Liver (tissue), 8 donors: ENCODE measurements at regions not wholly inside any gene's neighbourhood (a gene's known extent, or its start where the extent isn't known, plus 50 kb on each side); places are given as distances from the start of the nearest gene placed in this dataset.

Experiments used
- DNase-seq: peaks from one replicate; pipeline ENCODE4 v3.0.0-alpha.2; 2017; ENCODE audit warnings: low spot score
- H3K27ac ChIP-seq, 2 donors: one replicate each; pipeline ENCODE4 v1.7.0; 2013; ENCODE audit warnings: inconsistent platforms in 2 of 2, low read length in 2 of 2, control low read depth in 1 of 2, low read depth in 1 of 2, mild to moderate bottlenecking in 1 of 2
- H3K27me3 ChIP-seq, 4 donors: one replicate each; pipeline versions ENCODE4 v1.6.1 to v1.7.0; 2013; ENCODE audit warnings: low read length in 3 of 4, inconsistent platforms in 1 of 4, mild to moderate bottlenecking in 1 of 4, moderate library complexity in 1 of 4; ENCODE audit not compliant: control insufficient read depth in 4 of 4, insufficient read depth in 4 of 4
- H3K36me3 ChIP-seq, 4 donors: one replicate each; pipeline versions ENCODE4 v1.6.1 to v1.7.0; 2013; ENCODE audit warnings: low read length in 3 of 4, mild to moderate bottlenecking in 3 of 4, low read depth in 1 of 4, moderate library complexity in 1 of 4; ENCODE audit not compliant: control insufficient read depth in 4 of 4, insufficient read depth in 3 of 4
- H3K4me1 ChIP-seq, 4 donors: one replicate each; pipeline versions ENCODE4 v1.6.1 to v1.7.0; 2013; ENCODE audit warnings: low read length in 3 of 4, mild to moderate bottlenecking in 3 of 4, moderate library complexity in 1 of 4; ENCODE audit not compliant: control insufficient read depth in 4 of 4, insufficient read depth in 4 of 4
- H3K4me3 ChIP-seq, 3 donors: one replicate each; pipeline versions ENCODE4 v1.6.1 to v1.7.0; 2013; ENCODE audit warnings: low read length in 3 of 3, control low read depth in 1 of 3, low read depth in 1 of 3, mild to moderate bottlenecking in 1 of 3
- H3K9ac ChIP-seq, 2 donors: one replicate each; pipeline ENCODE4 v1.7.0; 2013; ENCODE audit warnings: low read length in 2 of 2, mild to moderate bottlenecking in 2 of 2, moderate library complexity in 2 of 2, control low read depth in 1 of 2, low read depth in 1 of 2
- H3K9me3 ChIP-seq, 4 donors: one replicate each; pipeline versions ENCODE4 v1.6.1 to v1.7.0; 2013; ENCODE audit warnings: low read length in 3 of 4; ENCODE audit not compliant: control insufficient read depth in 4 of 4
- CTCF ChIP-seq: fragments of 150-350 bp; IDR thresholded peaks from 2 replicates; pipeline ENCODE4 v1.5.1; 2017; ENCODE audit warnings: improper control_type of control experiment, low read depth, low read length; ENCODE audit not compliant: missing input control
- GABPA ChIP-seq, 2 donors: IDR thresholded peaks in 1 of 2; conservative IDR thresholded peaks in 1 of 2; 2 replicates each; pipeline ENCODE4 v1.6.1; 2016; ENCODE audit warnings: antibody characterized with exemption in 2 of 2, mild to moderate bottlenecking in 1 of 2, moderate library complexity in 1 of 2
- HNF4A ChIP-seq, 2 donors: conservative IDR thresholded peaks; 2 replicates each; pipeline ENCODE4 v1.6.1; 2016; ENCODE audit warnings: antibody characterized with exemption in 2 of 2, mild to moderate bottlenecking in 2 of 2
- HNF4G ChIP-seq: IDR thresholded peaks from 2 replicates; pipeline ENCODE4 v1.6.1; 2016; ENCODE audit warnings: antibody characterized with exemption
- RAD21 ChIP-seq, 2 donors: IDR thresholded peaks; 2 replicates each; pipeline ENCODE4 v1.6.1; 2016; ENCODE audit warnings: antibody characterized with exemption in 2 of 2, mild to moderate bottlenecking in 2 of 2
- REST ChIP-seq: IDR thresholded peaks from 2 replicates; pipeline ENCODE4 v1.6.1; 2016; ENCODE audit warnings: antibody characterized with exemption, mild to moderate bottlenecking
- RXRA ChIP-seq, 2 donors: IDR thresholded peaks; 2 replicates each; pipeline ENCODE4 v1.6.1; 2017 to 2018; ENCODE audit warnings: antibody characterized with exemption in 2 of 2, mild to moderate bottlenecking in 1 of 2
- SP1 ChIP-seq: IDR thresholded peaks from 2 replicates; pipeline ENCODE4 v1.6.1; 2018; ENCODE audit warnings: antibody characterized with exemption, mild to moderate bottlenecking
- TAF1 ChIP-seq: conservative IDR thresholded peaks from 2 replicates; pipeline ENCODE4 v1.6.1; 2016; ENCODE audit warnings: antibody characterized with exemption, mild to moderate bottlenecking
- ZBTB33 ChIP-seq: IDR thresholded peaks from 2 replicates; pipeline ENCODE4 v1.6.1; 2016; ENCODE audit warnings: antibody characterized with exemption
- WGBS: extraction: QIAGEN DNeasy Blood & Tissue Kit; methylation state at CpG from one replicate; pipeline ENCODE4 v1.1.7; 2013; 5-methylcytosine and 5-hydroxymethylcytosine counted together
- donor health status: healthy.
- donor health status: healthy.
- donor health status: healthy.
- donor health status: healthy.
- donor health status: healthy.

GRCh38 chr5:120848883-120849282 lies 384.8 kb downstream of the PRR16 start (continued):
- TF ChIP-seq REST (no peak), RAD21 (IDR thresholded peaks at IDR 0.05) (no peak), HNF4A (conservative IDR thresholded peaks at IDR 0.05) (no peak)

GRCh38 chr5:120852222-120852860 lies 388.2 kb downstream of the PRR16 start:
- Histone ChIP-seq H3K4me3 (no peak overlapping the region), H3K27me3 (no peaks in the 10 kb centered on the region), H3K9ac (no peak overlapping the region), H3K36me3 (no peaks in the 10 kb centered on the region), H3K9me3 (no peaks in the 10 kb centered on the region), H3K4me1 (no peaks in the 10 kb centered on the region), H3K27ac (no peak overlapping the region)
- no peak for DNase-seq
- WGBS = 62% methylated on average over 1 of the region's 1 CpG
- TF ChIP-seq HNF4G (no peak), HNF4A (conservative IDR thresholded peaks at IDR 0.05) (no peak), REST (no peak), TAF1 (no peak), SP1 (no peak)

- H3K27ac ChIP-seq = no peak overlapping the region
Measured at GRCh38 chr5:120866997-120867396, 402.9 kb downstream of the PRR16 start.

More at GRCh38 chr5:120866997-120867396, 402.9 kb downstream of the PRR16 start:
- H3K9me3 ChIP-seq = no peaks in the 10 kb centered on the region
- no peaks in the 10 kb centered on the region for H3K36me3 ChIP-seq
- TF ChIP-seq GABPA (IDR thresholded peaks at IDR 0.05 in 1 of 2, conservative IDR thresholded peaks at IDR 0.05 in 1 of 2) = no peak
- no peak for TF ChIP-seq RXRA (IDR thresholded peaks at IDR 0.05)
- TF ChIP-seq RAD21 (IDR thresholded peaks at IDR 0.05) = no peak
- TF ChIP-seq HNF4G = no peak
- TF ChIP-seq SP1 = no peak
- no peak for TF ChIP-seq CTCF
- no peak for TF ChIP-seq ZBTB33
- TF ChIP-seq TAF1 = no peak
- no peak overlapping the region for H3K9ac ChIP-seq
- H3K27me3 ChIP-seq = no peaks in the 10 kb centered on the region
- no peak overlapping the region for H3K4me3 ChIP-seq
- 93% methylated on average over 7 of the region's 7 CpGs for WGBS
- no peaks in the 10 kb centered on the region for H3K4me1 ChIP-seq
- no peak for DNase-seq
